HepG2 (cell line): ENCODE measurements at regions not wholly inside any gene's neighbourhood (a gene's known extent, or its start where the extent isn't known, plus 50 kb on each side); places are given as distances from the start of the nearest gene placed in this dataset.
"Not testable (repeated sequence)": the region's sequence is repeated elsewhere in the genome, so short reads cannot be mapped to it uniquely, and the experiment has no call there.

Experiments
- CTCF ChIP-seq: sonication (generic); formaldehyde crosslinking; IDR thresholded peaks from 2 replicates; pipeline ENCODE4 v1.5.0; 2020; ENCODE audit warnings: mild to moderate bottlenecking, missing genetic modification reagents, moderate library complexity
- KLF13 ChIP-seq: sonication (generic); formaldehyde crosslinking; IDR thresholded peaks from 2 replicates; pipeline ENCODE4 v1.4.0; 2020; ENCODE audit warnings: mild to moderate bottlenecking, missing genetic modification reagents
- NFATC3 ChIP-seq: sonication (generic); formaldehyde crosslinking; IDR thresholded peaks from 2 replicates; pipeline ENCODE4 v1.5.1; 2020; ENCODE audit warnings: mild to moderate bottlenecking, missing genetic modification reagents
- PLSCR1 ChIP-seq: sonication (generic); formaldehyde crosslinking; IDR thresholded peaks from 2 replicates; pipeline ENCODE4 v1.5.0; 2020; ENCODE audit warnings: missing genetic modification reagents, mild to moderate bottlenecking, borderline replicate concordance
- POLR2A ChIP-seq, 2 experiments: IDR thresholded peaks; 2 replicates each; pipeline ENCODE4 v1.6.1; 2011; ENCODE audit warnings: low read depth in 2 of 2, low read length in 2 of 2, mild to moderate bottlenecking in 1 of 2, moderate library complexity in 1 of 2; ENCODE audit not compliant: insufficient read depth in 1 of 2
- SKI ChIP-seq: fragments of 450-650 bp; IDR thresholded peaks from one replicate; pipeline ENCODE4 v1.6.1; 2018; ENCODE audit warnings: mild to moderate bottlenecking; ENCODE audit not compliant: partially characterized antibody
- SMAD3 ChIP-seq: sonication (generic); formaldehyde crosslinking; IDR thresholded peaks from 2 replicates; pipeline ENCODE4 v1.4.0; 2020; ENCODE audit warnings: missing genetic modification reagents
- TOE1 ChIP-seq: sonication (generic); formaldehyde crosslinking; IDR thresholded peaks from 2 replicates; pipeline ENCODE4 v1.4.0; 2020; ENCODE audit warnings: mild to moderate bottlenecking, missing genetic modification reagents

- not testable (repeated sequence) for TF ChIP-seq POLR2A (IDR thresholded peaks at IDR 0.05; ENCODE audit: insufficient read depth in 1 of 2, low read depth in 2 of 2, low read length in 2 of 2); NFATC3 (CRISPR knock-in tag); KLF13 (CRISPR knock-in tag); TOE1 (CRISPR knock-in tag); SKI; PLSCR1 (CRISPR knock-in tag); CTCF (CRISPR knock-in tag); SMAD3 (CRISPR knock-in tag)
Measured at GRCh38 chr6:7030968-7031367, 76.8 kb upstream of the RREB1 start.
